Stimulated activated memory B cell treated with anti-CD40 and anti-IgM and Interleukin-4, amounts not matched to agents 10 μg/mL and 1 μg/mL and 100 μg/mL, for 72 hours (primary cell): ENCODE measurements at regions not wholly inside any gene's neighbourhood (a gene's known extent, or its start where the extent isn't known, plus 50 kb on each side); places are given as distances from the start of the nearest gene placed in this dataset.

ENCODE experiments used
- ATAC-seq: fragments of 150-1000 bp; cut with Tn5 transposase; 2 replicates; pipeline ENCODE4 v1.10.0; 2021
- H3K27ac Mint-ChIP-seq: one replicate; pipeline ENCODE4 v1.8.0; 2022; ENCODE audit warnings: mild to moderate bottlenecking, mixed read lengths
- H3K27me3 Mint-ChIP-seq: one replicate; pipeline ENCODE4 v1.8.0; 2022; ENCODE audit warnings: mixed read lengths
- H3K36me3 Mint-ChIP-seq: one replicate; pipeline ENCODE4 v1.8.0; 2022; ENCODE audit warnings: mixed read lengths
- H3K4me1 Mint-ChIP-seq: one replicate; pipeline ENCODE4 v1.8.0; 2022; ENCODE audit warnings: mixed read lengths
- H3K4me3 Mint-ChIP-seq: one replicate; pipeline ENCODE4 v1.8.0; 2022; ENCODE audit warnings: mild to moderate bottlenecking, moderate library complexity, mixed read lengths
- H3K9me3 Mint-ChIP-seq: one replicate; pipeline ENCODE4 v1.8.0; 2022; ENCODE audit warnings: mixed read lengths

DNA sequence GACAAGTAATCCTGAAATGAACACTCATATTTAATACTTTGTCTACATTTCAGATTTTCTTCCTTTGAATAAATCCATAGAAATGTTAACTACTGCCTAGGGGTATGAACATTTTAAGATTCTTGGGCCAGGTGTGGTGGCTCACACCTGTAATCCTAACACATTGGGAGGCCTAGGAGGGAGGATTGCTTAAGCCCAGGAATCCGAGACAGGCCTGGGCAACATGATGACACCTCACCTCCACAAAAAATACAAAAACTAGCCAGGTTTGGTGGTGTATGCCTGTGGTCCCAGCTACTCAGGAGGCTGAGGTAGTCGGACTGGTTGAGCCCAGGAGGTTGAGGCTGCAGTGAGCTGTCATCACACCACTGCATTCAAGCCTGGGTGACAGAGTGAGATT lies 73.9 kb upstream of the PIAS1 start:
- no peak for ATAC-seq
- Mint-ChIP-seq H3K36me3 (peaks cover 6% of the 10 kb centered on the region), H3K4me3 (no peak overlapping the region), H3K9me3 (peaks cover 11% of the 10 kb centered on the region), H3K27me3 (no peaks in the 10 kb centered on the region), H3K4me1 (no peaks in the 10 kb centered on the region), H3K27ac (no peak overlapping the region)

DNA sequence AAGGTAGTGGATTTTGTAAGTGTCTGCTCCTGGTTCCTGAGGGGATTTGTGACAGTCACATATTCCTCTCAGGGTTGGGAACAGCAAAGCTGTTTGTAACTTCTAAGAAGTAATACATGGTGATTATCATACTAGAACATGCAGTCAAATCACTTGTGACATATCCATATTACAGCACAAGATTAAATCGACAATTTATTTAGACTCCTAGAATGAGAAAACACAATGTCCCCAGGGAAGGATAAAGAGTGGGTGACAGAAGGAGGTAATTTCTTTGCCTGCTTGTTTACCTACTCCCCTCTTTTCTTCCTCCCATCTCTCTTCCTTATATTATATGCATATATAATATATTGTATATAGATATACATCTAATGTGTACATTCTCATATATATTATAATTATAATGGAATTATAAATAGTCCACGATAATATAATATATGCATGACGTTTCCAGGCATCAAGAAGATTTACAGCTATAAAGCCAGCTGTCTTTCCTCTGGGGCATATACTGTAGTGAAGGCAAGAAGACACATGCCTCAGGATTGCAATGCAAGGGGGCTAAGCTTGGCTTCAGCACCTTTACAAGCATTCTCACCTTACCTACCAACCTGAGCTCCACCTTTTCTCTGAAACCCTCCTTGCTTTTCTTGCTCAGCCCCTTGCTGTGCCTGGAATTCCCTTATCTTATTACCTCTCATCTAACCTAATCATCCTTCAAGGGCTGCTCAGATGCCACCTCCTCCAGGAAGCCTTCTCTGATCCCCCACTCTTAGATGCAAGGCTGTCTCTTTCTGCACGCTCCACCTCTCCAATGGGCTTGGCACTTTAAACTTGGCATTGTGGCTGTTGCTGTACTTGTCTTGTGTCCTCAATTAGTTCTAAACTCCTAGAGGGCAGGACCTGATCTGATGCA lies 73.1 kb upstream of the PIAS1 start:
- Mint-ChIP-seq H3K4me1 (no peaks in the 10 kb centered on the region), H3K36me3 (peaks cover 6% of the 10 kb centered on the region), H3K27me3 (no peaks in the 10 kb centered on the region), H3K4me3 (no peak overlapping the region), H3K9me3 (peaks cover 10% of the 10 kb centered on the region), H3K27ac (no peak overlapping the region)
- ATAC-seq: no peak

DNA sequence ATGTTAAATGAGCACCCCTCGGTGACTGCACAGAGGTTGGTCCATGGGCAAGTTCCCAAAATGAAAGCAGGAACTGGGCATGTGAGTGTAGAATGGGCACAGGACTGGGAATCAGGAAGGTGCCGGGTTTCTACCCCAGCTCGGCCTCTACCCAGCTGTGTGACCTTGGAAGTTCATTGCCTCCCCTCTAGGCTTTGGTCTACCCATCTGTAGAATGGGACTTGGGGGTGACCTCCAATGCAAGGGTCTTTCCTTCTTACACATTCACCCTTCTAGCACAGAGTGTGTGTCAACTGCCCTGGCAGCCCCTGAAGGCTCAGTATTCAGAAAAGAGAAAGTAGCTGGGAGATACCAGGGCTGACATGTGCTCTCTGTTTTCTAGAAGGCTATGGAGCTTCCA lies 72.3 kb upstream of the PIAS1 start:
- no peaks in the 10 kb centered on the region for H3K4me1 Mint-ChIP-seq

DNA sequence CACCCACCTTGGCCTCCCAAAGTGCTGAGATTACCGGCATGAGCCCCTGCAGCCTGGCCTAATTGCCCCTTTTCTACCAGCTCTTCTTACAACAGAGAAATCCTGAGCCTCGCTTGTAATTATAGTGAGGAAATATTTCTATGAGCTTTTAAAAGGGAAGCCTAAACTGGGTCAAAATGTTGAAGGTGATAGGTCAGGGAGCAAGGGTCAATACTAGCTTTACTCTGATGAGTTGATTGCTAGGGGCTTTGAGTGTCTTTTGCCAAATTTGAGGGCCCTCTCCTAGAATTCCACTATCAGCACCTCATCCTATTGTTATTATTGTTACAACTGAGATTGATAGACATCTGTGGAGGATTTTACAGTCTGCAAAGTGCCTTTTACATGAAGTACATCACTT lies 62.4 kb upstream of the PIAS1 start:
- ATAC-seq: no peak
- H3K9me3 Mint-ChIP-seq: no peaks in the 10 kb centered on the region
- H3K4me3 Mint-ChIP-seq: no peak overlapping the region
- H3K4me1 Mint-ChIP-seq: no peaks in the 10 kb centered on the region
- no peaks in the 10 kb centered on the region for H3K27me3 Mint-ChIP-seq
- no peaks in the 10 kb centered on the region for H3K36me3 Mint-ChIP-seq
- H3K27ac Mint-ChIP-seq: no peak overlapping the region

More for the DNA sequence above, 72.3 kb upstream of the PIAS1 start:
- no peak overlapping the region for H3K4me3 Mint-ChIP-seq
- peaks cover 9% of the 10 kb centered on the region for H3K9me3 Mint-ChIP-seq
- H3K27me3 Mint-ChIP-seq: no peaks in the 10 kb centered on the region
- H3K36me3 Mint-ChIP-seq: peaks cover 6% of the 10 kb centered on the region
- H3K27ac Mint-ChIP-seq: no peak overlapping the region
- ATAC-seq: no peak

DNA sequence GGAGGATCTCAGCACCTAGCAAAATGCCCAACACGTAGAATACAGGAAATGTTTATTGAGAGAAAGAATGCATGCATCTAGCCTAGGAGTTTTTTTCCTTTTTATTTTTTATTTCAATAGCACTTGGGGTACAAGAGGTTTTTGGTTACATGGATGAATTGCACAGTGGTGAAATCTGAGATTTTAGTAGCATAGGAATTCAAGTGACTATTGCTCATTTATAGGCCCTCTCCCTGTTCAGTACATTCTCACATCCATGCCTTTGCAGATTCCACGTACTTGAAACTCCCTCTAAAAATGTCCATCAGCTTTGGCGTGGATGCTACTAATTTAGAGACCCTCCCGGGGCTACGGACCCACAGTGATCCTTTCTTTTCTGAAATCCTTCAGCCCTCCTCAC lies 61.7 kb upstream of the PIAS1 start:
- Mint-ChIP-seq H3K4me1 (no peaks in the 10 kb centered on the region), H3K27ac (no peak overlapping the region), H3K4me3 (no peak overlapping the region), H3K9me3 (no peaks in the 10 kb centered on the region), H3K27me3 (no peaks in the 10 kb centered on the region), H3K36me3 (no peaks in the 10 kb centered on the region)
- no peak for ATAC-seq

DNA sequence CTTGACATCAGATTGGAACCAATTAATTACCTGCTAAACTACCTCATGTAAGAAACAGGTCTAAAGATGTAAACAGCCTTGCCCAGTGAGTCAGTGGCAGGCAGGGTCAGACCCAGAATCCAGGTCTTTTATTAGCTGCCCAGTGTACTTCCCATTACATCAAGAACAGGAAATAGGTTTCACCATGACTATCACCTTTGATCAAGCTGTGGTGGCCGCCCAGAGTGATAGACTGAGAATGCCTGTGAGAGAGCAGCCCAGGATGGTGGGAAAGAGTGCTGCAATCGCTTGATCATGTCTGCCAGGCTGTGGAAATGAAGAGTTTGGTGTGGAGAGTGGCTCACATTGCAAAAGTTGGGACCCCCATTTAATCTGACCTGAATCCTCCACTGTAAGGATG lies 61.3 kb upstream of the PIAS1 start:
- Mint-ChIP-seq H3K4me1 (no peaks in the 10 kb centered on the region), H3K9me3 (no peaks in the 10 kb centered on the region), H3K36me3 (no peaks in the 10 kb centered on the region), H3K27me3 (no peaks in the 10 kb centered on the region), H3K4me3 (no peak overlapping the region), H3K27ac (no peak overlapping the region)
- ATAC-seq: no peak

DNA sequence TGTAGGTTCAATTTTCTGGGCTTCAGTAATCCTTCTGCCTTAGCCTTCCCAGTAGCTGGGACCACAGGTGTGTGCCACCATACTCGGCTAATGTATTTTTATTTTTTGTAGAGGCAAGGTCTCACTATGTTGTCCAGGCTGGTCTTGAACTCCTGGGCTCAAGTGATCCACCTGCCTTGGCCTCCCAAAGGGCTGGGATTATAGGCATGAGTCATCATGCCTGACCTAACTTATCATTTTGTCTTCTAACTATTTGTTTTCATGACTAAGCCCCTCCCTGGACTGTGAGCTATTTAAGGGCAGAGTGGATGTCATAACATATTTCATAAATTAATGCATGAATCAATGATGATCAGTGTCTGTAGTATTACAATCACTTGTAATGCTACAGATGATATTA lies 56.1 kb upstream of the PIAS1 start:
- Mint-ChIP-seq H3K9me3 (no peaks in the 10 kb centered on the region), H3K36me3 (no peaks in the 10 kb centered on the region), H3K27ac (no peak overlapping the region), H3K4me3 (no peak overlapping the region), H3K27me3 (no peaks in the 10 kb centered on the region), H3K4me1 (no peaks in the 10 kb centered on the region)
- no peak for ATAC-seq

DNA sequence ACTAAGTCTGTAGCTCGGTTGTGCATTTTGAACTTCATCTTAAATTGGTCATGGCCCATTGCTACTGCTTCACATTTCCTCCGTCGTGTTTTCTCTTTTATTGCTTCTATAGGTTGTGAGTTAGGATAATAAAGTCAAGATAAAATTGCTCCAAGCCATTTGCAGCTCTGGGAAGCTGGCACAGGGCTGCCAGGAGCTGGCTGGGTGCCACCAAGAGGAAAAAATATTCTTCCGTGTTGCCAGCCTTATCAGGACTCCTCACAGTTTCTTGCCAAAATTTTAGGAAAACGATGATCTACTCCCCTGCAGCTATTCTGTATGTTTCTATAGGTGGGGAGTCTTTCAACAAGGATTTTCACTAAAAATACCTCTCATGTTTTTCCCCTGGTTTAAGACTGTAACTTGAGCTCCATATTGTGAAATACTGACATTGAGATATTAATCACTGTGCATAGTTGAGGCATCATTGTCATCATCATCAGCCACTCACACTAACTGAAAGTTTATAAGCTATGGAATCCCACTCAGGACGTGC lies 55.4 kb upstream of the PIAS1 start:
- Mint-ChIP-seq H3K36me3 (no peaks in the 10 kb centered on the region), H3K27ac (no peak overlapping the region), H3K9me3 (no peaks in the 10 kb centered on the region), H3K4me3 (no peak overlapping the region), H3K27me3 (no peaks in the 10 kb centered on the region), H3K4me1 (no peaks in the 10 kb centered on the region)
- ATAC-seq: no peak

DNA sequence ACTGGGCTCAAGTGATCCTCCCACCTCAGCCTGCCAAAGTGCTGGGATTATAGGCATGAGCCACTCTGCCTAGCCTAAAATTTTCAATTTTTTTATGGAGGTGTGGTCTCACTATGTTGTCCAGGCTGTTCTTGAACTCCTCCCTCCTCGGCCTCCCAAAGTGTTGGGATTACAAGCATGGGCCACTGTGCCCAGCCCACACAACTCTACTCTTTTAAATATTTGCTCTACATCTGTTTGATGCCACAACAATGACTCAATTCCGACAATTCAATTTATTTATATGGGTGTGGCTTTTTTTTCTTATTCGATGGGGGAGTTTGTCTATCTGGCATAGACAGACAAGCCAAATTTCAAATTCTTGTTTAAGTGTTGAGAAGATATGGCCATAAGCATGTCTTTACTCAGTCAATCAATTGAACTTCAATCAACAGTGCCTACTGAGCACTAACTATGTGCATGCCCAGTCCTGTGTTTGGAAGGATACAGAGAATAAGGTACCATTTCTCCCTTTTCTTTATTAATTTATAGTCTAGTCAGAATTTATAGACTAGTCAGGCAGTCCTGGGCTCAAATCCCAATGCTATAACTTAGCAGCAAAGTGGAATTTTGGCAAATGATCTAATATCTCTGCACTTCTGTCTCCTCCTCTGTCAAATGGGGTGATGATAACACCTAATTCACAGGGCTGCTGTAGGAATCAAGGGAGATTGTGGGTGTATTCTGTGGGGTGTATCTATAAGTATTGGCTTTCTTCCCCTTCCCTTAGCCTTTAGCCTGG lies 54.6 kb upstream of the PIAS1 start:
- Mint-ChIP-seq H3K4me3 (no peak overlapping the region), H3K27ac (no peak overlapping the region), H3K4me1 (no peaks in the 10 kb centered on the region), H3K36me3 (no peaks in the 10 kb centered on the region), H3K27me3 (no peaks in the 10 kb centered on the region), H3K9me3 (no peaks in the 10 kb centered on the region)
- no peak for ATAC-seq

DNA sequence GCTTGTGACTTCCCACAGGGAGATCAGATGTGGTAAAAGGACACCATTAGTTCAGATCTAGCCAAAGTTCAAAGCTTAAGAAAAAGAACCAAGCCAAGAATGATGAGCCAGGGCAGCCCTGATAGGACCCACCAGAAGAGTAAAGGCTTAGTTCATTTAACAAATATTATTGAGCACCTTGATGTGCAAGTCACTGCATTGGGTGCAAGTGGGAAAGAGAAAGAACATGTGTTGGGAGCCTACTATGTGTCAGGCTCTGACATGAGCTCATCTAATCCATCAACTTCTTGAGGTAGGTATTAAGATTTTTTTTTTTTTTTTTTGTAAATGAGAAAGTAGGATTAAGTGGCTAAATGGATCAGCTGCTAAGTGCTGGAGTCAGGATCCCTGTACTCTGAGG lies 53.4 kb upstream of the PIAS1 start:
- no peak for ATAC-seq
- H3K4me1 Mint-ChIP-seq: no peaks in the 10 kb centered on the region
- H3K4me3 Mint-ChIP-seq: no peak overlapping the region
- H3K9me3 Mint-ChIP-seq: no peaks in the 10 kb centered on the region
- H3K27ac Mint-ChIP-seq: no peak overlapping the region
- H3K27me3 Mint-ChIP-seq: no peaks in the 10 kb centered on the region
- H3K36me3 Mint-ChIP-seq: no peaks in the 10 kb centered on the region

DNA sequence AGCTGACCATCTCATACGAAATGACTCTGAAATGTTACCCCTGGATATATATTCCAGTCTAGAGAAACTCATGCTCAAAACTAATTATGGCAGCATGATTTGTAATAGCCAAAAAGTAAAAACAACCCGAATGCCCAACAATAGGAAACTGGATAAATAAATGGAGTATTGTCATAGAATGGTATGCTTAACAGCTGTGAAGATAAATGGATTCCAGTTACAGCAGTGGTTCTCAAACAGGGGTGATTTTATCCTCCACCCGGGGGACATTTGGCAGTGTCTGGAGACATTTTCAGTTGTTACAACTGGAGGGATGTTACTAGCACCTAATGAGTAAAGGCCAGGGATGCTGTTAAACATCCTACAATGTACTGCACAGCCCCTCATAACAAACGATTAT lies 52.3 kb upstream of the PIAS1 start:
- Mint-ChIP-seq H3K4me3 (no peak overlapping the region), H3K9me3 (peaks cover 2% of the 10 kb centered on the region), H3K27ac (no peak overlapping the region), H3K27me3 (no peaks in the 10 kb centered on the region), H3K4me1 (no peaks in the 10 kb centered on the region), H3K36me3 (no peaks in the 10 kb centered on the region)
- no peak for ATAC-seq

DNA sequence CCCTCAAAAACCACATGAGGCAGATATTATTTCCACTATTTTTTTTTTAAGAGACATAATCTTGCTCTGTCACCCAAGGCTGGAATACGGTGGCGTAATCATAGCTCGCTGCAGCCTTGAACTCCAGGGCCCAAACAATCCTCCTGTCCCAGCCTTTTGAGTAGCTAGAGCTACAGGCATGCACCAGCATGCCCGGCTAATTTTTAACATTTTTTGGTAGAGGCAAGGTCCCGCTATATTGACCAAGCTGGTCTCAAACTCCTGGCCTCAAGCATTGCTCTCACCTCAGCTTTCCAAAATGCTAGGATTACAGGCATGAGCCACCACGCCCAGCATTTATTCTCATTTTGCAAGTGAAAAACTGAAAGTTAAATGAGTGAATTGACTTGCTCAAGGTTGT lies 50.8 kb upstream of the PIAS1 start:
- ATAC-seq: no peak
- H3K9me3 Mint-ChIP-seq: peaks cover 13% of the 10 kb centered on the region
- H3K27ac Mint-ChIP-seq: no peak overlapping the region
- H3K27me3 Mint-ChIP-seq: no peaks in the 10 kb centered on the region
- peaks cover 9% of the 10 kb centered on the region for H3K36me3 Mint-ChIP-seq
- no peak overlapping the region for H3K4me3 Mint-ChIP-seq
- no peaks in the 10 kb centered on the region for H3K4me1 Mint-ChIP-seq
